Lower leg skin (tissue), 4 donors: ENCODE measurements at regions not wholly inside any gene's neighbourhood (a gene's known extent, or its start where the extent isn't known, plus 50 kb on each side); places are given as distances from the start of the nearest gene placed in this dataset.

ENCODE experiments used
- DNase-seq, 2 donors: peaks; one replicate each; pipeline ENCODE4 v3.0.0-alpha.2; 2019; ENCODE audit warnings: low spot score in 2 of 2
- H3K4me3 ChIP-seq: fragments of 200-600 bp; sonication (generic); 2 replicates; pipeline ENCODE4 v1.5.1; 2017; ENCODE audit warnings: mild to moderate bottlenecking, low read depth; ENCODE audit not compliant: poor library complexity, severe bottlenecking
- CTCF ChIP-seq, 3 donors: fragments of 450-650 bp; IDR thresholded peaks; one replicate each; pipeline ENCODE4 v1.5.1; 2016; ENCODE audit warnings: antibody characterized with exemption in 3 of 3, mild to moderate bottlenecking in 3 of 3, moderate library complexity in 2 of 3
- POLR2A ChIP-seq, 2 donors: fragments of 450-650 bp; IDR thresholded peaks; one replicate each; pipeline ENCODE4 v1.6.1; 2016 to 2017; ENCODE audit warnings: antibody characterized with exemption in 2 of 2, mild to moderate bottlenecking in 1 of 2, moderate library complexity in 1 of 2
- WGBS, 2 donors: methylation state at CpG; one replicate each; pipeline ENCODE4 v1.1.5; 2018; 5-methylcytosine and 5-hydroxymethylcytosine counted together
- intact Hi-C: fragments of 100-400 bp; cut with DNase I; formaldehyde crosslinking; loops from one replicate; pipeline ENCODE4 v1.15.0; 2023; ENCODE audit warnings: low total_unique reads

GRCh38 chr18:51852681-51853080 is 487.3 kb upstream of the DCC start:
- intact Hi-C loops = no loop called here
- H3K4me3 ChIP-seq = no peak overlapping the region
- TF ChIP-seq CTCF (IDR thresholded peaks at IDR 0.05) (no peak), POLR2A (IDR thresholded peaks at IDR 0.05) (no peak)
- DNase-seq = no peak

- WGBS, 2 donors = 42 to 49% methylated on average over 5 of the region's 5 CpGs
- TF ChIP-seq CTCF (IDR thresholded peaks at IDR 0.05) (no peak), POLR2A (IDR thresholded peaks at IDR 0.05) (no peak)
Observed at GRCh38 chr18:51857989-51858388, 482.0 kb upstream of the DCC start.

GRCh38 chr18:51861046-51861445 is 479.0 kb upstream of the DCC start:
- WGBS, 2 donors = 58 to 73% methylated on average over 2 of the region's 2 CpGs
- TF ChIP-seq POLR2A (IDR thresholded peaks at IDR 0.05) (no peak), CTCF (IDR thresholded peaks at IDR 0.05) (no peak)
- no peak for DNase-seq
- intact Hi-C loops = no loop called here
- no peak overlapping the region for H3K4me3 ChIP-seq

More at GRCh38 chr18:51857989-51858388, 482.0 kb upstream of the DCC start:
- no peak for DNase-seq
- intact Hi-C loops = no loop called here
- H3K4me3 ChIP-seq = no peak overlapping the region

- DNase-seq = no peak
- TF ChIP-seq POLR2A (IDR thresholded peaks at IDR 0.05) (no peak), CTCF (IDR thresholded peaks at IDR 0.05) (no peak)
- 79 to 81% methylated on average over 4 of the region's 4 CpGs for WGBS, 2 donors
- intact Hi-C loops = no loop called here
- H3K4me3 ChIP-seq = no peak overlapping the region
Observed at GRCh38 chr18:51862051-51862715, 477.8 kb upstream of the DCC start.

- no peak overlapping the region for H3K4me3 ChIP-seq
- intact Hi-C loops = no loop called here
- 89% methylated on average over 35 of the region's 36 CpGs for WGBS, 2 donors
- TF ChIP-seq CTCF (IDR thresholded peaks at IDR 0.05) (no peak), POLR2A (IDR thresholded peaks at IDR 0.05) (no peak)
- no peak for DNase-seq
Observed at GRCh38 chr18:51864219-51864965, 475.6 kb upstream of the DCC start.
